HepG2 (cell line): ENCODE measurements at regions not wholly inside any gene's neighbourhood (a gene's known extent, or its start where the extent isn't known, plus 50 kb on each side); places are given as distances from the start of the nearest gene placed in this dataset.

ENCODE experiments used
- ATAC-seq: fragments of 200-7000 bp; cut with Tn5 transposase; 3 replicates; pipeline ENCODE4 v1.9.1; 2020; ENCODE audit warnings: mild to moderate bottlenecking, moderate library complexity
- BruUV-seq: library from RNA; stranded (reverse); fragments of 400-500 nt; replicated peaks from 2 replicates; lab custom pipeline; 2021; lab: Mats Ljungman, UMichigan
- CTCF ChIA-PET: fragments of 300-600 bp; formaldehyde crosslinking; extraction: SDS; loops from one replicate; lab custom pipeline; 2021; ENCODE audit warnings: low total read pairs, inconsistent platforms, low intra/inter-chr PET ratio; lab: Yijun Ruan, JAX
- POLR2A ChIA-PET: fragments of 350-600 bp; sonication (Branson Sonifier 250); formaldehyde crosslinking; loops from one replicate; lab custom pipeline; 2020; ENCODE audit warnings: antibody characterized with exemption, inconsistent platforms; lab: Yijun Ruan, JAX
- DNase-seq: peaks from one replicate; pipeline ENCODE4 v3.0.0-alpha.2; 2015; ENCODE audit warnings: low spot score
- FAIRE-seq: peaks from 3 replicates; lab custom pipeline; 2011; peaks lifted over from hg19 to GRCh38; lab: Jason Lieb, UNC
- H2AFZ ChIP-seq: one replicate; pipeline ENCODE4 v1.6.1; 2011; ENCODE audit warnings: low read length, inconsistent platforms
- H3K27ac ChIP-seq: fragments of 300-600 bp; 3 replicates; pipeline ENCODE4 v1.8.0; 2011; ENCODE audit warnings: mixed run types, mild to moderate bottlenecking, mixed read lengths, low read length, inconsistent platforms; ENCODE audit not compliant: insufficient read depth; ENCODE audit errors: extremely low read length
- H3K27me3 ChIP-seq, 2 experiments: fragments of 200-600 bp in 1 of 2; 2 replicates in 1 of 2; 3 replicates in 1 of 2; pipeline versions ENCODE4 v1.6.0 to v1.8.0; 2011; ENCODE audit warnings: low read length in 2 of 2, mild to moderate bottlenecking in 2 of 2, moderate library complexity in 2 of 2, inconsistent platforms in 1 of 2; ENCODE audit not compliant: insufficient read depth in 2 of 2, control insufficient read depth in 1 of 2
- H3K36me3 ChIP-seq, 2 experiments: fragments of 200-600 bp in 1 of 2; replicated peaks in 1 of 2; 2 replicates in 1 of 2; 3 replicates in 1 of 2; pipeline versions ENCODE4 v1.5.1 to v1.8.0; 2011; ENCODE audit warnings: low read length in 2 of 2, inconsistent platforms in 1 of 2; ENCODE audit not compliant: insufficient read depth in 2 of 2, control insufficient read depth in 1 of 2
- H3K4me1 ChIP-seq: 2 replicates; pipeline ENCODE4 v1.5.1; 2012; ENCODE audit warnings: low read length, inconsistent platforms; ENCODE audit not compliant: insufficient read depth
- H3K4me2 ChIP-seq: 2 replicates; pipeline ENCODE4 v1.6.0; 2011; ENCODE audit warnings: low read depth, low read length, inconsistent platforms
- H3K4me3 ChIP-seq, 3 experiments: fragments of 200-600 bp in 1 of 3; sonication (generic), shearing (Covaris generic) in 1 of 3; replicated peaks in 1 of 3; 2 replicates each; pipeline ENCODE4 v1.5.1; 2011 to 2016; ENCODE audit warnings: low read length in 3 of 3, inconsistent platforms in 2 of 3, low read depth in 2 of 3, mild to moderate bottlenecking in 2 of 3, control low read depth in 1 of 3, mixed read lengths in 1 of 3; ENCODE audit not compliant: insufficient read depth in 1 of 3
- H3K79me2 ChIP-seq: one replicate; pipeline ENCODE4 v1.6.1; 2011; ENCODE audit warnings: low read length, inconsistent platforms; ENCODE audit not compliant: insufficient read depth
- H3K9ac ChIP-seq: 2 replicates; pipeline ENCODE4 v1.6.0; 2011; ENCODE audit warnings: mild to moderate bottlenecking, low read depth, low read length, inconsistent platforms; ENCODE audit not compliant: insufficient read depth
- H3K9me3 ChIP-seq: 2 replicates; pipeline ENCODE4 v1.5.1; 2012; ENCODE audit warnings: mild to moderate bottlenecking, low read length
- H4K20me1 ChIP-seq: 2 replicates; pipeline ENCODE4 v1.6.0; 2011; ENCODE audit warnings: inconsistent platforms, mild to moderate bottlenecking, low read length, moderate library complexity; ENCODE audit not compliant: insufficient read depth
- HBP1 ChIP-seq: IDR thresholded peaks from 2 replicates; pipeline ENCODE4 v1.6.1; 2016; ENCODE audit warnings: low read depth, control low read depth
- HOMEZ ChIP-seq: IDR thresholded peaks from 2 replicates; pipeline ENCODE4 v1.6.1; 2016; ENCODE audit warnings: low read depth
- KDM2A ChIP-seq: sonication (generic); formaldehyde crosslinking; IDR thresholded peaks from 2 replicates; pipeline ENCODE4 v1.4.0; 2020; ENCODE audit warnings: low read depth, missing genetic modification reagents, borderline replicate concordance
- KDM5A ChIP-seq: fragments of 200-600 bp; sonication (generic); IDR thresholded peaks from 2 replicates; pipeline ENCODE4 v1.7.0; 2018; ENCODE audit warnings: antibody characterized with exemption, mild to moderate bottlenecking, low read length, borderline replicate concordance
- MAZ ChIP-seq, 2 experiments: sonication (generic) in 1 of 2; formaldehyde crosslinking in 1 of 2; IDR thresholded peaks; 2 replicates each; pipeline versions ENCODE4 v1.5.0 to v1.6.1; 2012 to 2020; ENCODE audit warnings: low read depth in 2 of 2, mild to moderate bottlenecking in 2 of 2, borderline replicate concordance in 1 of 2, improper control_type of control experiment in 1 of 2, low read length in 1 of 2, missing genetic modification reagents in 1 of 2, moderate library complexity in 1 of 2
- MTA1 ChIP-seq: sonication (generic); formaldehyde crosslinking; IDR thresholded peaks from 2 replicates; pipeline ENCODE4 v1.4.0; 2020; ENCODE audit warnings: missing genetic modification reagents, mild to moderate bottlenecking, borderline replicate concordance
- MTF1 ChIP-seq: sonication (generic); formaldehyde crosslinking; IDR thresholded peaks from 2 replicates; pipeline ENCODE4 v1.5.0; 2020; ENCODE audit warnings: missing genetic modification reagents
- NAIF1 ChIP-seq: sonication (generic); formaldehyde crosslinking; IDR thresholded peaks from 2 replicates; pipeline ENCODE4 v1.5.0; 2020; ENCODE audit warnings: mild to moderate bottlenecking, missing genetic modification reagents, borderline replicate concordance
- PITX1 ChIP-seq: sonication (generic); formaldehyde crosslinking; IDR thresholded peaks from 2 replicates; pipeline ENCODE4 v1.5.1; 2020; ENCODE audit warnings: mild to moderate bottlenecking, missing genetic modification reagents
- ZMYM3 ChIP-seq: sonication (generic); formaldehyde crosslinking; IDR thresholded peaks from 2 replicates; pipeline ENCODE4 v1.5.1; 2020; ENCODE audit warnings: mild to moderate bottlenecking, missing genetic modification reagents
- ZNF513 ChIP-seq: sonication (generic); formaldehyde crosslinking; conservative IDR thresholded peaks from 2 replicates; pipeline ENCODE4 v1.5.0; 2020; ENCODE audit warnings: missing genetic modification reagents
- ZNF549 ChIP-seq: sonication (generic); formaldehyde crosslinking; IDR thresholded peaks from 2 replicates; pipeline ENCODE4 v1.5.0; 2020; ENCODE audit warnings: missing genetic modification reagents
- ZNF775 ChIP-seq: sonication (generic); formaldehyde crosslinking; IDR thresholded peaks from 2 replicates; pipeline ENCODE4 v1.4.0; 2020; ENCODE audit warnings: missing genetic modification reagents, mild to moderate bottlenecking, moderate library complexity, borderline replicate concordance
- ZNF800 ChIP-seq: sonication (generic); formaldehyde crosslinking; IDR thresholded peaks from 2 replicates; pipeline ENCODE4 v1.4.0; 2020; ENCODE audit warnings: missing genetic modification reagents
- ZNF879 ChIP-seq: sonication (generic); formaldehyde crosslinking; IDR thresholded peaks from 2 replicates; pipeline ENCODE4 v1.8.1; 2023; ENCODE audit warnings: missing genetic modification reagents
- WGBS: methylation state at CpG from one replicate; pipeline ENCODE4 v1.1.6; 2017; ENCODE audit warnings: low lambda C conversion rate; 5-methylcytosine and 5-hydroxymethylcytosine counted together
- in situ Hi-C: cut with HindIII; loops from 2 replicates; pipeline ENCODE4 v1.10.0; 2017; ENCODE audit warnings: low pct_unique_long_range_greater_than_20kb; ENCODE audit not compliant: extremely low pct_ligation_motif_present
- intact Hi-C: fragments of 100-400 bp; cut with micrococcal nuclease; formaldehyde crosslinking; loops from one replicate; pipeline ENCODE4 v1.10.0; 2022; ENCODE audit not compliant: unreplicated experiment

- Histone ChIP-seq H3K4me3 (no peak overlapping the region), H3K79me2 (no peaks in the 10 kb centered on the region), H3K36me3 (no peaks in the 10 kb centered on the region), H3K9me3 (no peaks in the 10 kb centered on the region), H4K20me1 (no peaks in the 10 kb centered on the region), H3K4me1 (no peaks in the 10 kb centered on the region), H3K27me3 (0 out of 5 replicates have a peak, but pooled peaks cover 0 to 2% of the 10 kb centered on the region in 2 experiments), H2AFZ (no peak overlapping the region), H3K4me2 (no peak overlapping the region), H3K27ac (no peak overlapping the region), H3K9ac (no peak overlapping the region)
- DNase-seq (no peak), ATAC-seq (no peak), FAIRE-seq (no peak)
- WGBS, result 28% methylated on average over 3 of the region's 3 CpGs
- BruUV-seq, result no TSS peak
- intact Hi-C loops (no loop called here), in situ Hi-C loops (no loop called here)
- TF ChIP-seq ZNF513 (no peak), ZNF549 (no peak), MAZ (IDR thresholded peaks at IDR 0.05; ENCODE audit: borderline replicate concordance, low read depth, low read length) (no peak), MAZ (CRISPR knock-in tag; IDR thresholded peaks at IDR 0.05; ENCODE audit: low read depth) (no peak), ZNF800 (CRISPR knock-in tag) (no peak), ZNF775 (no peak), ZNF879 (no peak), HOMEZ (CRISPR knock-in tag) (no peak), HBP1 (CRISPR knock-in tag) (no peak), MTA1 (CRISPR knock-in tag) (no peak), ZMYM3 (no peak), KDM5A (no peak), MTF1 (CRISPR knock-in tag) (no peak), PITX1 (CRISPR knock-in tag) (no peak), KDM2A (CRISPR knock-in tag) (no peak), NAIF1 (CRISPR knock-in tag) (no peak)
- ChIA-PET POLR2A (no interaction called here), CTCF (no interaction called here)
Measured at GRCh38 chr4:154123897-154124296, 335.0 kb upstream of the SFRP2 start.
